HepG2 (cell line): ENCODE measurements at regions not wholly inside any gene's neighbourhood (a gene's known extent, or its start where the extent isn't known, plus 50 kb on each side); places are given as distances from the start of the nearest gene placed in this dataset.

Source experiments
- ATAC-seq: fragments of 200-7000 bp; cut with Tn5 transposase; 3 replicates; pipeline ENCODE4 v1.9.1; 2020; ENCODE audit warnings: mild to moderate bottlenecking, moderate library complexity
- BruUV-seq: library from RNA; stranded (reverse); fragments of 400-500 nt; replicated peaks from 2 replicates; lab custom pipeline; 2021; lab: Mats Ljungman, UMichigan
- CTCF ChIA-PET: fragments of 300-600 bp; formaldehyde crosslinking; extraction: SDS; loops from one replicate; lab custom pipeline; 2021; ENCODE audit warnings: low total read pairs, inconsistent platforms, low intra/inter-chr PET ratio; lab: Yijun Ruan, JAX
- POLR2A ChIA-PET: fragments of 350-600 bp; sonication (Branson Sonifier 250); formaldehyde crosslinking; loops from one replicate; lab custom pipeline; 2020; ENCODE audit warnings: antibody characterized with exemption, inconsistent platforms; lab: Yijun Ruan, JAX
- DNase-seq: peaks from one replicate; pipeline ENCODE4 v3.0.0-alpha.2; 2015; ENCODE audit warnings: low spot score
- FAIRE-seq: peaks from 3 replicates; lab custom pipeline; 2011; peaks lifted over from hg19 to GRCh38; lab: Jason Lieb, UNC
- H2AFZ ChIP-seq: one replicate; pipeline ENCODE4 v1.6.1; 2011; ENCODE audit warnings: low read length, inconsistent platforms
- H3K27ac ChIP-seq: fragments of 300-600 bp; 3 replicates; pipeline ENCODE4 v1.8.0; 2011; ENCODE audit warnings: mixed run types, mild to moderate bottlenecking, mixed read lengths, low read length, inconsistent platforms; ENCODE audit not compliant: insufficient read depth; ENCODE audit errors: extremely low read length
- H3K27me3 ChIP-seq, 2 experiments: fragments of 200-600 bp in 1 of 2; 2 replicates in 1 of 2; 3 replicates in 1 of 2; pipeline versions ENCODE4 v1.6.0 to v1.8.0; 2011; ENCODE audit warnings: low read length in 2 of 2, mild to moderate bottlenecking in 2 of 2, moderate library complexity in 2 of 2, inconsistent platforms in 1 of 2; ENCODE audit not compliant: insufficient read depth in 2 of 2, control insufficient read depth in 1 of 2
- H3K36me3 ChIP-seq, 2 experiments: fragments of 200-600 bp in 1 of 2; replicated peaks in 1 of 2; 2 replicates in 1 of 2; 3 replicates in 1 of 2; pipeline versions ENCODE4 v1.5.1 to v1.8.0; 2011; ENCODE audit warnings: low read length in 2 of 2, inconsistent platforms in 1 of 2; ENCODE audit not compliant: insufficient read depth in 2 of 2, control insufficient read depth in 1 of 2
- H3K4me1 ChIP-seq: 2 replicates; pipeline ENCODE4 v1.5.1; 2012; ENCODE audit warnings: low read length, inconsistent platforms; ENCODE audit not compliant: insufficient read depth
- H3K4me2 ChIP-seq: 2 replicates; pipeline ENCODE4 v1.6.0; 2011; ENCODE audit warnings: low read depth, low read length, inconsistent platforms
- H3K4me3 ChIP-seq, 3 experiments: fragments of 200-600 bp in 1 of 3; sonication (generic), shearing (Covaris generic) in 1 of 3; replicated peaks in 1 of 3; 2 replicates each; pipeline ENCODE4 v1.5.1; 2011 to 2016; ENCODE audit warnings: low read length in 3 of 3, inconsistent platforms in 2 of 3, low read depth in 2 of 3, mild to moderate bottlenecking in 2 of 3, control low read depth in 1 of 3, mixed read lengths in 1 of 3; ENCODE audit not compliant: insufficient read depth in 1 of 3
- H3K79me2 ChIP-seq: one replicate; pipeline ENCODE4 v1.6.1; 2011; ENCODE audit warnings: low read length, inconsistent platforms; ENCODE audit not compliant: insufficient read depth
- H3K9ac ChIP-seq: 2 replicates; pipeline ENCODE4 v1.6.0; 2011; ENCODE audit warnings: mild to moderate bottlenecking, low read depth, low read length, inconsistent platforms; ENCODE audit not compliant: insufficient read depth
- H3K9me3 ChIP-seq: 2 replicates; pipeline ENCODE4 v1.5.1; 2012; ENCODE audit warnings: mild to moderate bottlenecking, low read length
- H4K20me1 ChIP-seq: 2 replicates; pipeline ENCODE4 v1.6.0; 2011; ENCODE audit warnings: inconsistent platforms, mild to moderate bottlenecking, low read length, moderate library complexity; ENCODE audit not compliant: insufficient read depth
- KIAA2018 ChIP-seq: sonication (generic); formaldehyde crosslinking; IDR thresholded peaks from 2 replicates; pipeline ENCODE4 v1.5.0; 2020; ENCODE audit warnings: mild to moderate bottlenecking, missing genetic modification reagents, borderline replicate concordance
- KMT2B ChIP-seq: IDR thresholded peaks from 2 replicates; pipeline ENCODE4 v1.6.1; 2016; ENCODE audit warnings: missing genetic modification reagents, missing compliant biosample characterization
- MAFF ChIP-seq: IDR thresholded peaks from 2 replicates; pipeline ENCODE4 v1.6.1; 2011; ENCODE audit warnings: low read depth, low read length, improper control_type of control experiment
- MAFK ChIP-seq, 2 experiments: IDR thresholded peaks in 1 of 2; conservative IDR thresholded peaks in 1 of 2; 2 replicates each; pipeline ENCODE4 v1.6.1; 2011; ENCODE audit warnings: improper control_type of control experiment in 2 of 2, low read length in 2 of 2
- MEIS2 ChIP-seq: sonication (generic); formaldehyde crosslinking; IDR thresholded peaks from 2 replicates; pipeline ENCODE4 v1.9.0; 2021; ENCODE audit warnings: mild to moderate bottlenecking, missing genetic modification reagents
- SMAD3 ChIP-seq: sonication (generic); formaldehyde crosslinking; IDR thresholded peaks from 2 replicates; pipeline ENCODE4 v1.4.0; 2020; ENCODE audit warnings: missing genetic modification reagents
- SNRNP70 ChIP-seq: fragments of 200-400 bp; formaldehyde crosslinking; IDR thresholded peaks from 2 replicates; pipeline ENCODE4 v1.6.1; 2017; ENCODE audit warnings: mild to moderate bottlenecking, low read depth, low read length, moderate library complexity
- TRAFD1 ChIP-seq: sonication (generic); formaldehyde crosslinking; IDR thresholded peaks from 2 replicates; pipeline ENCODE4 v1.5.1; 2020; ENCODE audit warnings: missing genetic modification reagents, mild to moderate bottlenecking, borderline replicate concordance
- ZFP62 ChIP-seq: sonication (generic); formaldehyde crosslinking; IDR thresholded peaks from 2 replicates; pipeline ENCODE4 v1.4.0; 2020; ENCODE audit warnings: missing genetic modification reagents
- ZNF720 ChIP-seq: sonication (generic); formaldehyde crosslinking; IDR thresholded peaks from 2 replicates; pipeline ENCODE4 v1.4.0; 2020; ENCODE audit warnings: missing genetic modification reagents
- WGBS: methylation state at CpG from one replicate; pipeline ENCODE4 v1.1.6; 2017; ENCODE audit warnings: low lambda C conversion rate; 5-methylcytosine and 5-hydroxymethylcytosine counted together
- in situ Hi-C: cut with HindIII; loops from 2 replicates; pipeline ENCODE4 v1.10.0; 2017; ENCODE audit warnings: low pct_unique_long_range_greater_than_20kb; ENCODE audit not compliant: extremely low pct_ligation_motif_present
- intact Hi-C: fragments of 100-400 bp; cut with micrococcal nuclease; formaldehyde crosslinking; loops from one replicate; pipeline ENCODE4 v1.10.0; 2022; ENCODE audit not compliant: unreplicated experiment

GRCh38 chr13:105019073-105019472 lies 1516.4 kb downstream of the EFNB2 start:
- POLR2A ChIA-PET, result no interaction called here
- H3K27ac ChIP-seq, result no peak overlapping the region
- no peak overlapping the region for H3K4me2 ChIP-seq
- in situ Hi-C loops (no loop called here), intact Hi-C loops (no loop called here)
- H3K36me3 ChIP-seq, result no peaks in the 10 kb centered on the region
- no peaks in the 10 kb centered on the region for H4K20me1 ChIP-seq
- H3K9ac ChIP-seq, result no peak overlapping the region
- H3K79me2 ChIP-seq, result no peaks in the 10 kb centered on the region
- H2AFZ ChIP-seq, result no peak overlapping the region
- H3K4me1 ChIP-seq, result no peaks in the 10 kb centered on the region
- no peak overlapping the region for H3K4me3 ChIP-seq
- BruUV-seq, result no TSS peak
- FAIRE-seq (no peak), DNase-seq (no peak), ATAC-seq (no peak)
- CTCF ChIA-PET, result no interaction called here
- 42% methylated on average over 8 of the region's 8 CpGs for WGBS
- peaks cover 62% of the 10 kb centered on the region for H3K9me3 ChIP-seq
- TF ChIP-seq MAFF, result peak; percentile 61
- TF ChIP-seq SMAD3 (CRISPR knock-in tag), result no peak
- TF ChIP-seq MAFK (conservative IDR thresholded peaks at IDR 0.05 in 1 of 2, IDR thresholded peaks at IDR 0.05 in 1 of 2; ENCODE audit: low read length in 2 of 2), result peak; percentile 59; a peak in 3 of 4 replicates
- no peaks in the 10 kb centered on the region for H3K27me3 ChIP-seq

- ATAC-seq, result no peak
- POLR2A ChIA-PET, result no interaction called here
- no peak for TF ChIP-seq KIAA2018 (CRISPR knock-in tag)
- no peak for TF ChIP-seq KMT2B (CRISPR knock-in tag)
- no peak for TF ChIP-seq MEIS2 (CRISPR knock-in tag)
- no peak for TF ChIP-seq ZFP62
- TF ChIP-seq TRAFD1 (CRISPR knock-in tag), result no peak
- no peak for TF ChIP-seq SNRNP70
- no peak for TF ChIP-seq ZNF720 (CRISPR knock-in tag)
Observed at GRCh38 chr13:105016266-105016665, 1519.2 kb downstream of the EFNB2 start.

More at GRCh38 chr13:105016266-105016665, 1519.2 kb downstream of the EFNB2 start:
- Histone ChIP-seq H3K79me2 (no peaks in the 10 kb centered on the region), H3K4me3 (no peak overlapping the region), H3K9me3 (peaks cover 54% of the 10 kb centered on the region), H3K4me2 (no peak overlapping the region), H3K9ac (no peak overlapping the region), H4K20me1 (no peaks in the 10 kb centered on the region), H3K36me3 (no peaks in the 10 kb centered on the region), H3K27me3 (no peaks in the 10 kb centered on the region), H2AFZ (no peak overlapping the region), H3K4me1 (no peaks in the 10 kb centered on the region), H3K27ac (no peak overlapping the region)
- 3% methylated on average over 4 of the region's 4 CpGs for WGBS
- no TSS peak for BruUV-seq
- intact Hi-C loops, result no loop called here
- FAIRE-seq (no peak), DNase-seq (no peak)
- in situ Hi-C loops, result no loop called here
- CTCF ChIA-PET, result no interaction called here
